GM12873 (cell line): ENCODE measurements at regions not wholly inside any gene's neighbourhood (a gene's known extent, or its start where the extent isn't known, plus 50 kb on each side); places are given as distances from the start of the nearest gene placed in this dataset.

ENCODE experiments used
- CTCF ChIP-seq: IDR thresholded peaks from 2 replicates; pipeline ENCODE4 v1.5.1; 2012; ENCODE audit warnings: low read depth, mild to moderate bottlenecking, moderate library complexity, low read length, control low read depth; ENCODE audit not compliant: insufficient read depth; ENCODE audit errors: missing control alignments

DNA sequence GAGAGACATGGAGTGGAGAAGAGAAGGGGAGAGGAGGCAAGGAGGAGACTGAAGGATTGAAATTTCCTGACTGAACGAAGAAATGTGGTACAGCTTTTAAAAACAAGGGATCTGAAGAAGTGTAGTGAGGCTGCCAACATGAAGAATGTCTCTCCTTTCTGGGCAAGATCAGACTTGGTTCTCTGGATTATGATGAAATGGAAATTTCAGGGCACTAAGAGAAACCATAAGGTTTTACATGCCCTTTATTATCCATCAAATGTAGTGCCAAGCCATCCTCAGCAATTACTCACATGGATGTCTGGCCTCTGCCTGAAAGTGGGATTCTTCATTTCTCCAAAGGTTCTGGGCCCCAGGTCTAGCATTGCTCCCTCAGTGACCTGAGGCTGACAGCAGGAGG, 77.6 kb upstream of the CCDC80 start:
- no peak for TF ChIP-seq CTCF

DNA sequence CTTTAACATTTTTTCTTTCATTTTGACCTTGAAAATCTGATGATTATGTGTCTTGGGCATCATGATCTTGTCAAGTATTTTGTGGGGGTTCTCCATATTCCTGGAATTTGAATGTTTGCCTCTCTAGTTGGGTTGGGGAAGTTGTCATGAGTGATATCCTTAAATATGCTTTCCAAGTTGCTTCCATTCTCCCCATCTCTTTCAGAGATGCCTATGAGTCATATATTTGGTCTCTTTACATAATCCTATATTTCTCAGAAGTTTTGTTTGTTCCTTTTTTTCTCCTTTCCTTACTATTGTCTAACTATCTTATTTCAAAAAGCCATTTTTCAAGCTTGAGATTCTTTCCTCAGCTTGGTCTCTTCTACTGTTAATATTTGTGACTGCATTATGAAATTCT, 69.0 kb upstream of the CCDC80 start:
- no peak for TF ChIP-seq CTCF

- no peak for TF ChIP-seq CTCF
Observed at GRCh38 chr3:112699436-112699978, 58.6 kb upstream of the CCDC80 start.

DNA sequence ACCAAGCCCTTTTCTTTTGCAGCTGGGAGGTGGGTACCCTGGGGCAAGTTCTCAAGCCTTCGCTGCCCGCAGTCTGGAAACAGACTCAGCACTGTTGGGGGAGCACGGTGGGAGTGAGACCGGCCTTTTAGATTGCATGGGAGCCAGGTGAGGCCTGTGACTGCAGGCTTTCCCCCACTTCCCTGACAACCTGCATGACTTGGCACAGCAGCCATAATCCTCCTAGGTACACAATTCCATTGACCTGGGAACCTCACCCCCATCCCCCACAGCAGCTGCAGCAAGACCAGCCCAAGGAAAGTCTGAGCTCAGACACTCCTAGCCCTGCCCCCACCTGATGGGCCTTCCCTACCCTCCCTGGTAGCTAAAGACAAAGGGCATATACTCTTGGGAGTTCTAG, 52.2 kb upstream of the CCDC80 start:
- no peak for TF ChIP-seq CTCF
